ENCODE measurements at regions not wholly inside any gene's neighbourhood (a gene's known extent, or its start where the extent isn't known, plus 50 kb on each side); places are given as distances from the start of the nearest gene placed in this dataset.

DNA sequence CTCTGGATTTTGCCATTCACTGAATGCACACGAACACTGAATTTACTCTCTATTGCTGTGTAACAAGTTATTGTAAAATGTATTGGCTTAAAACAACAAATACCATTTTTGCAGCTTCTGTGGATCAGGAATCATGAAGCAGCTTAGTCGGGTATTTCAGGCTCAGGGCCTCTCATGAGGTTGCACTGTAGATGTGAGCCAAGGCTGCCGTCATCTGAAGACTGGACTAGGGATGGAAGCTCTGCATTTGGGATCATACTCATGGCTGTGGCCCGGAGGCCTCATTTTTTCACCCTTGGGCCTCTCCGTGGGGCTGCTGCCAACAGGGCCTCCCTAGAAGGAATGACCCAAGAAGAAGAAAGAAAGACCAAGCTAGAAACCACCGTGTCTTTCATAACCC lies 492.4 kb upstream of the CDH4 start:
- H3K9ac ChIP-seq (replicated peaks in 1 of 4; ENCODE audit: extremely low read depth in 1 of 4, low read depth in 3 of 4, low read length in 3 of 4), result no peak overlapping the region
- no peaks in the 10 kb centered on the region; a peak in 1 of 7 replicates for H3K27me3 ChIP-seq (replicated peaks in 1 of 4; ENCODE audit: control insufficient read depth in 3 of 4, extremely low read depth in 1 of 4, insufficient read depth in 3 of 4, low read length in 3 of 4)
- H2AK5ac ChIP-seq (ENCODE audit: low read depth, low read length), result no peak overlapping the region
- H2AFZ ChIP-seq (ENCODE audit: low read length), result no peak overlapping the region
- H3K4me3 ChIP-seq (ENCODE audit: extremely low read depth in 1 of 4, insufficient read depth in 2 of 4, low read depth in 3 of 4, low read length in 4 of 4), result no peak overlapping the region
- H4K5ac ChIP-seq (ENCODE audit: insufficient read length, low read depth, low read length), result no peak overlapping the region
- no peak overlapping the region for H3K4ac ChIP-seq (replicated peaks; ENCODE audit: insufficient read length, low read depth, low read length)
- TF ChIP-seq YY1 (IDR thresholded peaks at IDR 0.05; ENCODE audit: low read depth, low read length) (no peak), POU5F1 (IDR thresholded peaks at IDR 0.05; ENCODE audit: low read depth, low read length) (no peak), HDAC6 (IDR thresholded peaks at IDR 0.05; ENCODE audit: low read depth, low read length) (no peak)
- H3K23me2 ChIP-seq (ENCODE audit: low read depth, low read length), result peaks cover 4% of the 10 kb centered on the region; the same call in 1 of the 2 replicates
- DNase-seq (ENCODE audit: low read depth in 1 of 2, low spot score in 2 of 2) (no peak), FAIRE-seq (no peak)
- no peak overlapping the region for H3K14ac ChIP-seq (ENCODE audit: insufficient read length)
- no peaks in the 10 kb centered on the region for H3K79me1 ChIP-seq (ENCODE audit: low read depth, low read length)
- H2BK5ac ChIP-seq (ENCODE audit: low read depth, low read length), result no peak overlapping the region
- H4K91ac ChIP-seq (replicated peaks; ENCODE audit: insufficient read length, low read length), result no peak overlapping the region
- H4K8ac ChIP-seq (ENCODE audit: extremely low read depth, insufficient read depth, low read length), result no peak overlapping the region
- POLR2A ChIA-PET (ENCODE audit: partially characterized antibody), result no interaction called here
- 93% methylated on average over 6 of the region's 6 CpGs; no CpG with 5 or more reads in 1 of the 2 experiments for WGBS, 2 experiments (ENCODE audit: extremely low coverage in 1 of 2, insufficient coverage in 1 of 2, insufficient read length in 1 of 2, insufficient replicate concordance in 2 of 2, low coverage in 1 of 2, low lambda C conversion rate in 2 of 2, missing lambda C conversion rate in 1 of 2)
- no peak overlapping the region for H3K18ac ChIP-seq (ENCODE audit: extremely low read depth, low read length)
- no peaks in the 10 kb centered on the region for H3K36me3 ChIP-seq (ENCODE audit: control insufficient read depth in 2 of 4, insufficient read depth in 4 of 4, low read length in 3 of 4)
- no peaks in the 10 kb centered on the region for H3K9me3 ChIP-seq (ENCODE audit: insufficient read depth in 2 of 2, low read depth in 1 of 2, low read length in 1 of 2)
- H3K79me2 ChIP-seq (ENCODE audit: control insufficient read depth in 1 of 2, insufficient read depth in 2 of 2, low read length in 2 of 2), result no peaks in the 10 kb centered on the region
- no peak overlapping the region for H3K4me2 ChIP-seq (ENCODE audit: insufficient read depth in 1 of 2, low read depth in 2 of 2, low read length in 2 of 2)
- H4K20me1 ChIP-seq (replicated peaks in 1 of 2; ENCODE audit: control insufficient read depth in 1 of 2, insufficient read depth in 2 of 2, low read length in 2 of 2), result peaks cover 0 to 4% of the 10 kb centered on the region in 2 experiments
- no peak overlapping the region for H2BK15ac ChIP-seq (ENCODE audit: low read length)
- no peak overlapping the region for H3K27ac ChIP-seq (ENCODE audit: low read depth, low read length)
- CTCF ChIA-PET (ENCODE audit: partially characterized antibody), result interaction anchor here (0.6 kb wide), 1 partner anchor 13 kb away, joined by 3 read pairs; no protein-coding TSS in a partner anchor
- H3K56ac ChIP-seq (replicated peaks; ENCODE audit: insufficient read length, low read depth, low read length), result no peak overlapping the region
- no peak overlapping the region for H3K23ac ChIP-seq (ENCODE audit: insufficient read length)
- H2BK120ac ChIP-seq (replicated peaks; ENCODE audit: low read depth, low read length), result no peak overlapping the region
- no peak overlapping the region for H2BK12ac ChIP-seq (ENCODE audit: low read depth, low read length)
- no peaks in the 10 kb centered on the region for H3K4me1 ChIP-seq (replicated peaks in 1 of 4; ENCODE audit: control insufficient read depth in 3 of 4, insufficient read depth in 4 of 4, low read length in 3 of 4)
- H2BK20ac ChIP-seq (ENCODE audit: low read length), result no peak overlapping the region

Measured in H1 (cell line).